ENCODE measurements at regions not wholly inside any gene's neighbourhood (a gene's known extent, or its start where the extent isn't known, plus 50 kb on each side); places are given as distances from the start of the nearest gene placed in this dataset.

DNA sequence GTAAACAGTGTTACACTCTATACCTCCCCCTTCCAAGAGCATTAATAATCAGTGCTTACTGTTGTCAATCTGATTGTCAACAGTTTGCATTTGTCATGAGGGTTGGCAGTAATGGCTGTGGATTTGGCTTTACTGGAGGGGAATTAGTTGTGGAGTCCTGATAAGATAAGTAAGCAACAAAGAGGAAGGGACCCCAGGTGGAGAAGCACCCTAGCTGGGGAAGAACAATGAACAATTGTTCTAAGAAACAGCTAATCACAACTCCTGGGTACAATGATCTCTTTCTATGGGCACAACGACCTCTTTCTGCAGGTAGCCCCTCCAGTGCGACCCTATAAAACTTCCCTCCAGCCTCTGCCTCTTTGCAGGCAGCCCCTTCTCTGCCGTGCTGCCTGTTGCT lies 53.2 kb upstream of the CDKN2AIP start:
- no peaks in the 10 kb centered on the region for H3K9me2 ChIP-seq
- H3F3A ChIP-seq (replicated peaks; ENCODE audit: insufficient read depth) = no peaks in the 10 kb centered on the region
- no peak overlapping the region for H3K4me2 ChIP-seq
- no peaks in the 10 kb centered on the region for H3K9me3 ChIP-seq
- no peaks in the 10 kb centered on the region for H4K20me1 ChIP-seq (ENCODE audit: insufficient read depth)
- no peak overlapping the region for H2AFZ ChIP-seq (ENCODE audit: low read depth)
- CTCF ChIA-PET = no interaction called here
- no peaks in the 10 kb centered on the region for H3K36me3 ChIP-seq (replicated peaks in 1 of 2; ENCODE audit: control insufficient read depth in 1 of 2, insufficient read depth in 2 of 2, low read length in 1 of 2)
- DNase-seq = no peak
- no peak for TF ChIP-seq USF2 (IDR thresholded peaks at IDR 0.05; ENCODE audit: borderline replicate concordance, low read depth, low read length)
- TF ChIP-seq YY1 (IDR thresholded peaks at IDR 0.05; ENCODE audit: low read depth) = no peak
- TF ChIP-seq FOSL2 (IDR thresholded peaks at IDR 0.05; ENCODE audit: borderline replicate concordance, low read depth) = no peak
- TF ChIP-seq MXI1 (IDR thresholded peaks at IDR 0.05; ENCODE audit: low read depth, low read length) = no peak
- no peak for TF ChIP-seq MAX (IDR thresholded peaks at IDR 0.05; ENCODE audit: low read depth)
- POLR2A ChIA-PET = no interaction called here
- no peak overlapping the region for H3K4me3 ChIP-seq (ENCODE audit: low read depth in 2 of 2, low read length in 1 of 2)
- no peaks in the 10 kb centered on the region for H3K4me1 ChIP-seq (ENCODE audit: control insufficient read depth in 1 of 2, insufficient read depth in 2 of 2, low read depth in 1 of 2, low read length in 1 of 2)
- H3K27me3 ChIP-seq (ENCODE audit: insufficient read depth) = no peaks in the 10 kb centered on the region
- no peak overlapping the region for H3K9ac ChIP-seq
- H3K27ac ChIP-seq (ENCODE audit: low read depth in 2 of 2, low read length in 1 of 2) = no peak overlapping the region
- no peaks in the 10 kb centered on the region for H3K79me2 ChIP-seq (ENCODE audit: insufficient read depth)
- 78% methylated on average over 3 of the region's 3 CpGs for WGBS (ENCODE audit: low lambda C conversion rate)

- H3K9me2 ChIP-seq = no peaks in the 10 kb centered on the region
- H4K20me1 ChIP-seq (ENCODE audit: insufficient read depth) = no peaks in the 10 kb centered on the region
- POLR2A ChIA-PET = no interaction called here
- no peaks in the 10 kb centered on the region for H3K9me3 ChIP-seq
- H3K4me3 ChIP-seq (ENCODE audit: low read depth in 2 of 2, low read length in 1 of 2) = no peak overlapping the region
- H3F3A ChIP-seq (replicated peaks; ENCODE audit: insufficient read depth) = no peaks in the 10 kb centered on the region
- H2AFZ ChIP-seq (ENCODE audit: low read depth) = no peak overlapping the region
- no peaks in the 10 kb centered on the region for H3K79me2 ChIP-seq (ENCODE audit: insufficient read depth)
- TF ChIP-seq FOSL2 (IDR thresholded peaks at IDR 0.05; ENCODE audit: borderline replicate concordance, low read depth) (no peak), USF1 (IDR thresholded peaks at IDR 0.05; ENCODE audit: borderline replicate concordance, low read depth) (no peak), EP300 (IDR thresholded peaks at IDR 0.05; ENCODE audit: borderline replicate concordance in 1 of 2, low read depth in 1 of 2, low read length in 1 of 2) (no peak), ELF1 (IDR thresholded peaks at IDR 0.05) (no peak), NFIC (IDR thresholded peaks at IDR 0.05; ENCODE audit: borderline replicate concordance) (no peak), CHD2 (IDR thresholded peaks at IDR 0.05; ENCODE audit: low read length, partially characterized antibody) (no peak), NRF1 (IDR thresholded peaks at IDR 0.05; ENCODE audit: low read depth, low read length) (no peak), YY1 (IDR thresholded peaks at IDR 0.05; ENCODE audit: low read depth) (no peak), MXI1 (IDR thresholded peaks at IDR 0.05; ENCODE audit: low read depth, low read length) (no peak), JUND (IDR thresholded peaks at IDR 0.05) (no peak), EZH2phosphoT487 (IDR thresholded peaks at IDR 0.05; ENCODE audit: borderline replicate concordance, low read depth) (no peak), MAX (IDR thresholded peaks at IDR 0.05; ENCODE audit: low read depth) (no peak), TAF1 (IDR thresholded peaks at IDR 0.05; ENCODE audit: borderline replicate concordance, low read depth, low read length) (no peak)
- no peak overlapping the region for H3K9ac ChIP-seq
- H3K4me1 ChIP-seq (ENCODE audit: control insufficient read depth in 1 of 2, insufficient read depth in 2 of 2, low read depth in 1 of 2, low read length in 1 of 2) = no peaks in the 10 kb centered on the region
- H3K27me3 ChIP-seq (ENCODE audit: insufficient read depth) = no peaks in the 10 kb centered on the region
- CTCF ChIA-PET = no interaction called here
- WGBS (ENCODE audit: low lambda C conversion rate) = 84% methylated on average over 3 of the region's 3 CpGs
- no peak overlapping the region for H3K27ac ChIP-seq (ENCODE audit: low read depth in 2 of 2, low read length in 1 of 2)
- H3K4me2 ChIP-seq = no peak overlapping the region
- no peak for DNase-seq
- no peaks in the 10 kb centered on the region for H3K36me3 ChIP-seq (replicated peaks in 1 of 2; ENCODE audit: control insufficient read depth in 1 of 2, insufficient read depth in 2 of 2, low read length in 1 of 2)
These were observed 52.1 kb upstream of the CDKN2AIP start for GRCh38 chr4:183392377-183392776.

Data from SK-N-SH (cell line).